A549 (cell line): ENCODE measurements at regions not wholly inside any gene's neighbourhood (a gene's known extent, or its start where the extent isn't known, plus 50 kb on each side); places are given as distances from the start of the nearest gene placed in this dataset.

Source experiments
- CTCF ChIP-seq: fragments of >200 bp; sonication (Bioruptor Twin); formaldehyde crosslinking; IDR thresholded peaks from 3 replicates; pipeline ENCODE4 v1.5.1; 2016
- POLR2A ChIP-seq: IDR thresholded peaks from 2 replicates; pipeline ENCODE4 v1.6.1; 2012; ENCODE audit warnings: mild to moderate bottlenecking, low read length
- RAD21 ChIP-seq, 2 experiments: fragments of >200 bp in 1 of 2; sonication (Bioruptor Twin) in 1 of 2; formaldehyde crosslinking in 1 of 2; IDR thresholded peaks in 1 of 2; conservative IDR thresholded peaks in 1 of 2; 2 replicates in 1 of 2; 3 replicates in 1 of 2; pipeline ENCODE4 v1.6.1; 2012 to 2018; ENCODE audit warnings: inconsistent platforms in 1 of 2
- REST ChIP-seq: fragments of 200-600 bp; sonication (generic); IDR thresholded peaks from 2 replicates; pipeline ENCODE4 v1.6.1; 2016; ENCODE audit warnings: antibody characterized with exemption, mild to moderate bottlenecking, moderate library complexity

- TF ChIP-seq POLR2A (no peak), RAD21 (conservative IDR thresholded peaks at IDR 0.05 in 1 of 2, IDR thresholded peaks at IDR 0.05 in 1 of 2) (no peak), CTCF (no peak), REST (no peak)
Measured at GRCh38 chr2:100761365-100761764, 58.6 kb upstream of the NPAS2 start.
